ENCODE measurements at regions not wholly inside any gene's neighbourhood (a gene's known extent, or its start where the extent isn't known, plus 50 kb on each side); places are given as distances from the start of the nearest gene placed in this dataset.

DNA sequence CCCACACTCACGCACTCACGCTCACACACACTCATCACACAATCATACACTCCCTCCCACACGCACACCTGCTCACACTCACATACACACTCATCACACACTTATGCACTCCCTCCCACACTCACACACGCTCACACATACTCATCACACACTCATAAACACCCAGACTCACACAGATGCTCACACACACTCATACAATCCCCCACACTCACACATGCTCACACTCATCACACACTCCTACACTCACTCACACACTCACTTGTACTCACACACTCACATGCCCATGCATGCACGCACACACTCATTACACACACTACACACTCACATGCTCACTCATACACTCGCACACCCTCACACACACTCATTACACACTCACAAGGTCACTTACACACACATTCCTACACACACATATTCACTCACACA lies 131.1 kb upstream of the PDE10A start:
- DNase-seq (no peak), ATAC-seq (ENCODE audit: low read depth) (no peak)
- no peak overlapping the region for H2BK15ac ChIP-seq (ENCODE audit: low read depth, low read length)
- in situ Hi-C loops (cut with MboI; ENCODE audit: low sequenced_read_pairs) (no loop called here), dilution Hi-C loops (cut with HindIII; ENCODE audit: low sequenced_read_pairs, unreplicated experiment) (no loop called here), intact Hi-C loops (cut with micrococcal nuclease) (no loop called here)
- H2AK9ac ChIP-seq (replicated peaks; ENCODE audit: low read depth, low read length, poor library complexity) = no peak overlapping the region
- no peak overlapping the region for H4K8ac ChIP-seq (ENCODE audit: low read depth in 2 of 2, low read length in 2 of 2)
- H3K4ac ChIP-seq (ENCODE audit: low read depth, low read length) = no peak overlapping the region
- CTCF ChIA-PET = no interaction called here
- H2BK120ac ChIP-seq (ENCODE audit: low read depth, low read length) = no peak overlapping the region
- H3K9me1 ChIP-seq (ENCODE audit: insufficient read depth, low read length) = peaks cover 5% of the 10 kb centered on the region; the same call in 1 of the 2 replicates
- H3K9me3 ChIP-seq (ENCODE audit: control insufficient read depth, insufficient read depth, low read length) = no peaks in the 10 kb centered on the region
- no peak overlapping the region for H3K56ac ChIP-seq (ENCODE audit: extremely low read depth, insufficient read depth, low read length)
- H4K20me1 ChIP-seq (ENCODE audit: insufficient read depth, low read length) = no peaks in the 10 kb centered on the region
- H4K91ac ChIP-seq (ENCODE audit: insufficient read depth, low read depth, low read length) = no peak overlapping the region
- H4K5ac ChIP-seq (ENCODE audit: low read depth, low read length) = no peak overlapping the region
- H2AK5ac ChIP-seq (ENCODE audit: low read depth, low read length) = no peak overlapping the region
- no peak overlapping the region for H3K27ac ChIP-seq (ENCODE audit: insufficient read depth, low read length)
- H3K18ac ChIP-seq (ENCODE audit: low read depth, low read length) = no peak overlapping the region
- 83 to 100% methylated on average over 5 to 6 of the region's 6 CpGs for WGBS, 2 experiments (ENCODE audit: extremely low coverage in 2 of 2, insufficient read length in 1 of 2)
- H3K36me3 ChIP-seq (ENCODE audit: control insufficient read depth, insufficient read depth, low read length) = peaks cover 5% of the 10 kb centered on the region; the same call in 1 of the 2 replicates
- POLR2A ChIA-PET (ENCODE audit: unreplicated experiment) = no interaction called here
- no peak overlapping the region for H3K4me2 ChIP-seq (ENCODE audit: low read depth, low read length)
- H2BK5ac ChIP-seq (ENCODE audit: low read depth, low read length, poor library complexity, severe bottlenecking) = peak overlapping the region; percentile 59
- H3K27me3 ChIP-seq (ENCODE audit: control insufficient read depth, insufficient read depth, low read length) = no peaks in the 10 kb centered on the region
- no peak overlapping the region for H2AFZ ChIP-seq (replicated peaks; ENCODE audit: low read length, poor library complexity)
- no peak overlapping the region for H3K23ac ChIP-seq (ENCODE audit: low read depth, low read length)
- H2BK20ac ChIP-seq (ENCODE audit: low read depth, low read length) = no peak overlapping the region
- H3K14ac ChIP-seq (replicated peaks; ENCODE audit: low read depth, low read length) = no peak overlapping the region
- BruUV-seq (replicated peaks) = no TSS peak
- no peak overlapping the region for H3K4me3 ChIP-seq (ENCODE audit: insufficient read depth, low read depth, low read length)
- TF ChIP-seq FOS (IDR thresholded peaks at IDR 0.05; ENCODE audit: low read depth, low read length) = no peak
- H3K79me1 ChIP-seq (ENCODE audit: low read depth in 1 of 2, low read length in 2 of 2) = no peaks in the 10 kb centered on the region
- no peak overlapping the region for H3K9ac ChIP-seq (ENCODE audit: low read depth, low read length)
- no peaks in the 10 kb centered on the region for H3K4me1 ChIP-seq (ENCODE audit: control insufficient read depth, insufficient read depth, low read length)
